Urinary bladder (tissue), 3 donors: ENCODE measurements at regions not wholly inside any gene's neighbourhood (a gene's known extent, or its start where the extent isn't known, plus 50 kb on each side); places are given as distances from the start of the nearest gene placed in this dataset.

Experiments
- DNase-seq: peaks from one replicate; pipeline ENCODE4 v3.0.0-alpha.2; 2015; ENCODE audit errors: extremely low spot score
- H3K27ac ChIP-seq: one replicate; pipeline ENCODE4 v1.5.1; 2013; ENCODE audit warnings: low read depth, mild to moderate bottlenecking, moderate library complexity
- H3K36me3 ChIP-seq: one replicate; pipeline ENCODE4 v1.6.1; 2013; ENCODE audit warnings: mild to moderate bottlenecking, moderate library complexity; ENCODE audit not compliant: insufficient read depth
- H3K4me1 ChIP-seq: one replicate; pipeline ENCODE4 v1.6.1; 2013; ENCODE audit warnings: mild to moderate bottlenecking, moderate library complexity; ENCODE audit not compliant: insufficient read depth
- H3K4me3 ChIP-seq: one replicate; pipeline ENCODE4 v1.5.1; 2013; ENCODE audit warnings: low read depth, low read length
- WGBS: extraction: QIAGEN DNeasy Blood & Tissue Kit; methylation state at CpG from one replicate; pipeline ENCODE4 v1.1.7; 2013; 5-methylcytosine and 5-hydroxymethylcytosine counted together
- donor health status: healthy with polysubstance abuse.
- donor health status: healthy.

- Histone ChIP-seq H3K27ac (no peak overlapping the region), H3K36me3 (no peaks in the 10 kb centered on the region), H3K4me3 (no peak overlapping the region), H3K4me1 (no peaks in the 10 kb centered on the region)
- WGBS = 88% methylated on average over 3 of the region's 3 CpGs
- no peak for DNase-seq
Measured at GRCh38 chrX:68910731-68911428, 82.1 kb downstream of the EFNB1 start.

GRCh38 chrX:68909945-68910344, 81.1 kb downstream of the EFNB1 start:
- Histone ChIP-seq H3K27ac (no peak overlapping the region), H3K4me3 (no peak overlapping the region), H3K36me3 (no peaks in the 10 kb centered on the region), H3K4me1 (no peaks in the 10 kb centered on the region)
- no peak for DNase-seq
- WGBS = 84% methylated on average over 2 of the region's 2 CpGs

- whole genome bisulfite sequencing = 93% methylated on average over 5 of the region's 5 CpGs
- DNase-seq = no peak
Measured at GRCh38 chrX:68908071-68908470, 79.2 kb downstream of the EFNB1 start.

DNA sequence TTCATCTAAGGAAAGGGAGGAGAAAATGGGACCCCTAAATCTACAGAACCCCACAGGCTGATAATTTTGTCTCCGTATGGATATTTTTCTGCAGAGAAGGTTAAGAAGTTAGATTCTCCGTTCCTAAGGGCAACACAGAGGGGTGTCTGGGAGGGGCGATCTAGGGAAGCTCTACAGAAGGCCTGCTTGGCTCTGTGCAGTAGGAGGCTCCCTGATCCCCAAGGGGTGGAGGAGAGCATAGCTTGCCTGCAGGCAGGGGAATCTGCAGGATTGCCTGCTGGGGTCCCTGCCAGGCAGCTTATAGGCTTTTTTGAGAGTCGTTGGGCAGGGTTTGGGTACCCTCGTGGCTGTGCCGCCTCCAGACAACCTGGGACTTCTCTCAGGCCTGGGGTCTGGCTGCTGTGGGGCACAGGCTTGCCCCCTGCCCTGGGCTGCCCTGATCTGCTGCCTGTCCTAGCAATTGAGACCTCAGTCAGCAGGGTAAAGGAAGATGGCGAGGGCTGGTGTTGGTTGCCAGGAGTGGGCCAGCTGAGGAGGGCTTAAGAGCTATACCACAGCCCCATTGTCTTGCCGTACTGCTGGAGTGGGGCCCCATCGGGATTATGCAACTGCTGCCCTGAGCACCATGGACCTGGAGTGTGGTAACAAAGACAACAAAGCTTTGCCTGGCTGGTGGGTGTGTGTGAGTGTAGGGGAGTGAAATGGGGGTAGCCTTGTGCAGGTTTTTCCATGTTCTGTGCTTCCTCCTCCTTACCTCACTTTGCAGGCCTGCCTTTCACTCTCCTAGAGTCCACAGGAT, 74.1 kb downstream of the EFNB1 start:
- H3K36me3 ChIP-seq = no peaks in the 10 kb centered on the region
- DNase-seq = no peak
- 84% methylated on average over 9 of the region's 9 CpGs for WGBS
- H3K27ac ChIP-seq = no peak overlapping the region
- no peak overlapping the region for H3K4me3 ChIP-seq
- no peaks in the 10 kb centered on the region for H3K4me1 ChIP-seq

More at GRCh38 chrX:68908071-68908470, 79.2 kb downstream of the EFNB1 start:
- H3K4me1 ChIP-seq = no peaks in the 10 kb centered on the region
- H3K4me3 ChIP-seq = no peak overlapping the region
- H3K36me3 ChIP-seq = no peaks in the 10 kb centered on the region
- H3K27ac ChIP-seq = no peak overlapping the region

DNA sequence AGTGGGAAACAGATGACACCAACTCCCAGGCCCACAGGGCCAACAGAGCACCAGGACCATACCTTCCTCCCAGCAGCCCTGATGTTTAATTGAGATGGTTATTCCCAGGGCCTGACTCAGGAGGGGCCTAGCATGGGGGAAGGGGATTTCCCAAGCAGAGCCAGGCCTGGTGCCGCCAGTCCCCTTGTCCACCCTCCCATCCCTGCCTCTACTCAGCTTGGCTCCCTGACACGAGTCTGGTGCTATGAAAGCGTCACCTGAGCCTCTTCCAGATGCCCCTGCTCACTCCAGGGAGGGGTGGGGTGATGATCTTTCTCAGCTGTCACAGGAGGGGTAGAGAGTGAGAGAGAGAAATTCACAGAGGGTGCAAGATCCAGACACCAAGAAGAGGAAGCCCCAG, 72.7 kb downstream of the EFNB1 start:
- H3K4me1 ChIP-seq = no peaks in the 10 kb centered on the region
- H3K27ac ChIP-seq = no peak overlapping the region
- no peak for DNase-seq
- no peak overlapping the region for H3K4me3 ChIP-seq
- 76% methylated on average over 3 of the region's 3 CpGs for WGBS
- H3K36me3 ChIP-seq = no peaks in the 10 kb centered on the region

GRCh38 chrX:68898598-68898997, 69.8 kb downstream of the EFNB1 start:
- no peaks in the 10 kb centered on the region for H3K36me3 ChIP-seq
- no peaks in the 10 kb centered on the region for H3K4me1 ChIP-seq
- WGBS = 81% methylated on average over 8 of the region's 8 CpGs
- H3K4me3 ChIP-seq = no peak overlapping the region
- H3K27ac ChIP-seq = no peak overlapping the region
- no peak for DNase-seq

- no peak for DNase-seq
- H3K36me3 ChIP-seq = no peaks in the 10 kb centered on the region
- H3K4me1 ChIP-seq = no peaks in the 10 kb centered on the region
- 79% methylated on average over 8 of the region's 8 CpGs for WGBS
- H3K4me3 ChIP-seq = no peak overlapping the region
- H3K27ac ChIP-seq = no peak overlapping the region
Measured at GRCh38 chrX:68897118-68897945, 68.5 kb downstream of the EFNB1 start.

DNA sequence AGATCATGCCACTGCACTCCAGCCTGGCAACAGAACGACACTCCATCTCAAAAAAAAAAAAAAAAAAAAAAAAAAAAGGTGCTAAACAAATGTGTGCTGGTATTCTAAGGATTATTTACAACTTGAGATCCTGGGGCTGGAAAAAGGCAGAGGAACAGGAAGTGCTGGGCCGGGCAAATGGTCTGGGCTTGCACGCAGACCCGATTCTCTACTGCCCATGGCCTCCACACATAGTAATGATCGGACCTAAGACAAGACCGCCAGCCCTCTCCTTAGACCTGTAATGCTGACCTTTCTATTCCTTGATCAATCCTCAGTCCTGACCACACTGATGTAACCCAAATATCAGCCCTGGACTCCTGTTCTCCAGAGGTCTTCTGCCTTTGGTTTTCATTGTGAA, 67.8 kb downstream of the EFNB1 start:
- H3K36me3 ChIP-seq = no peaks in the 10 kb centered on the region
- no peak overlapping the region for H3K4me3 ChIP-seq
- DNase-seq = no peak
- H3K4me1 ChIP-seq = no peaks in the 10 kb centered on the region
- 75% methylated on average over 6 of the region's 6 CpGs for WGBS
- H3K27ac ChIP-seq = peak overlapping the region; percentile 4

DNA sequence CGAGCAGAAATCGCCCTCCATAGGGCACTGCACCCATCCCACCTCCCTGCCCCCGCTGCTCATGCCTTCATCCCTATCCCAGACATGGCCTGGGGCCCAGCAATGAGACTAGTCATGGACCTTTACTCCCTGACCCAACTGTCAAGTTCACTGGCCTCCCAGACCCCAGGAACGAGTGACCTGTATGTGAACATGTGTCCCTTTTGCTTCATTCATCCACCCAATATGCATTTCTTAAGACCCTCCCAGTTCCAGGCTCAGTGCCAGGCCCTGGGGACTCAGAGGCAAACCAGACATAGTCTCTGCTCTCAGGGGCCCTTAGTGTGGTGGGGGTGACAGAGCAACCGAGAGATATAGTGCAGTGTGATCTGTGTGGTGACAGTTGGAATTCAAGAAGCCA, 67.0 kb downstream of the EFNB1 start:
- DNase-seq = no peak
- 48% methylated on average over 5 of the region's 5 CpGs for WGBS

DNA sequence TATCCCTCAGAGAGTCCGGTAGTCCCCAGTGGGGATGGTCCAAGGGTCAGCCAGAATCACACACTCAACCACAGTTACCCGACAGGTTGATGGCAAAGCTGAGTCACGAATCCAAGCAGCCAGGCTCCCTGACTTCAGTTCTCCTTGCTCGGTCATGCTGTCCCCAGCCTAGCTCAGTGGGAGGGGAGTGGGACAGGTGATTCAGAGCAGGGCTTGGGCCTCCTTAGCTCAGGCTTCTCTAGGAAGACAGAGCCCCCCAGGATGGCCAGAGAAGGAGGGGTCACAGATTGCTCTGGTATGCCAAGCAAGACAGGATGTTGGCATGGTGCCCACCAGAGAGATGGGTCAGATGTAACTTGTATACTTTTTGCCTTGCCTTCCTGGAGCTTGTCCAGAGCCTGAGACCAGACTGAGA, 66.5 kb downstream of the EFNB1 start:
- Histone ChIP-seq H3K4me1 (no peaks in the 10 kb centered on the region), H3K4me3 (no peak overlapping the region), H3K36me3 (no peaks in the 10 kb centered on the region), H3K27ac (peak overlapping the region; percentile 59)
- peak; percentile 23 for DNase-seq
- WGBS = 13% methylated on average over 4 of the region's 4 CpGs

More for the DNA sequence above, 67.0 kb downstream of the EFNB1 start:
- H3K4me1 ChIP-seq = no peaks in the 10 kb centered on the region
- no peak overlapping the region for H3K4me3 ChIP-seq
- peak overlapping the region; percentile 59 for H3K27ac ChIP-seq
- no peaks in the 10 kb centered on the region for H3K36me3 ChIP-seq

DNA sequence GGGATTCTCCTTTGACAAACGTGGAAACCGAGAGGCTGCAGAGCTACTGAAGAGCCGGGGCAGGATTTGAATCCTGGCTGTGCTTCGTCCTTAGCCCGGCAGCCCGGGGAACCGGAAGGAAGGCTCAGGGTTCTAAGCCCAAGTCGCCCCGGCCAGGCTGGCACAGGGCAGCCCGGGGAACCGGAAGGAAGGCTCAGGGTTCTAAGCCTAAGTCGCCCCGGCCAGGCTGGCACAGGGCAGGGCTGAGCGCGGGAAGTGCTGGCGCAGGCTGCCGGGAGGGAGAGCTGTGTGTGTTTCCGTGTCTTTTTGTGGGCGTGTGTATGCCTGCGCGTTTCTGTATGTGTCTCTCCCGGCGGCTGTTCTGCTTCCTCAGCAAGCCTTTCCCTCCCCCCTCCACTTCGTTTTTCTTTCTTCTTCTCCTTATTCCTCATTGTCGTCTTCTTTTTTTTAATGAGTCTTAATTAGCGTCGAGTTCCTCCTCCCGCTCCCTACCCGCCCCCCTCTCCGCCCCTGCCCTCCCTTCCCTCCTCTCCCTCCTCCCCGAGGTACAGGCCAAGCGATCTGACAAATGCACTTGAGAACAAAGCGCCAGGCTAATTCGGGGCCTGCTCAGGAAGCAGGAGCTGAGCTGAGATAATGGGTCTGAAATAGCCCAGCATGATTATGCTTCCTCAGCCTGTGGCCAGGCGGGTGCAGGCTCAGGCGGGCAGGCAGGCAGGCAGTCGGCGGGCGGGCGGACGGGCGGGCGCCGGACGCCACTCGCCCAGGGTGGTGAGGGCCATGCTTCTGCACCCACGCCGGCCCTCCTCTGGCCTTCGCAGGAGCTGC, 65.9 kb downstream of the EFNB1 start:
- 9% methylated on average over 47 of the region's 49 CpGs for WGBS
- Histone ChIP-seq H3K36me3 (no peaks in the 10 kb centered on the region), H3K4me3 (no peak overlapping the region), H3K4me1 (no peaks in the 10 kb centered on the region), H3K27ac (peak overlapping the region; percentile 78)
- peak; percentile 33 for DNase-seq

DNA sequence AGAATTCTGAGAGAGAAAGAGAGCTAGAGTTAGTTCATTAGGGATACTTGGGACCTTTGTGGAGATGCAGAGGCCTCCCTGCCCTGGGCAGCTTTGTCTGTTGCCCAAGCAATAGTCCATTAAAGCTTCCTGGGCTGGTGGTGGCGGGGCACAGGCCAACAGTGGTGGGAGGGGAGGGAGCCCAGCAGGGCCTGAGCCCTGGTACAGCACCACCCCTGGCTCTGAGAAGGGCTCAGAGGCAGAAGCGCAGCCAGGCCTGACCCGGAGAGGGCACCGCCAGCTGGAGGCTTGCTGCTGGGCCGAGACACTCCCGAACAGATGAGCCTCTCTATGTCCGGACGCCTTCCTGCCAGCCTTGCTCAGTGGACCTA, 65.3 kb downstream of the EFNB1 start:
- Histone ChIP-seq H3K27ac (peak overlapping the region; percentile 78), H3K4me3 (no peak overlapping the region), H3K4me1 (no peaks in the 10 kb centered on the region), H3K36me3 (no peaks in the 10 kb centered on the region)
- DNase-seq = no peak
- WGBS = 46% methylated on average over 8 of the region's 8 CpGs

- no peaks in the 10 kb centered on the region for H3K36me3 ChIP-seq
- DNase-seq = no peak
- H3K4me1 ChIP-seq = no peaks in the 10 kb centered on the region
- no peak overlapping the region for H3K4me3 ChIP-seq
- H3K27ac ChIP-seq = no peak overlapping the region
- WGBS = 50% methylated on average over 13 of the region's 13 CpGs
Measured at GRCh38 chrX:68892651-68893050, 63.8 kb downstream of the EFNB1 start.
